ENCODE measurements at regions not wholly inside any gene's neighbourhood (a gene's known extent, or its start where the extent isn't known, plus 50 kb on each side); places are given as distances from the start of the nearest gene placed in this dataset.
"Not testable (repeated sequence)": the region's sequence is repeated elsewhere in the genome, so short reads cannot be mapped to it uniquely, and the experiment has no call there.

DNA sequence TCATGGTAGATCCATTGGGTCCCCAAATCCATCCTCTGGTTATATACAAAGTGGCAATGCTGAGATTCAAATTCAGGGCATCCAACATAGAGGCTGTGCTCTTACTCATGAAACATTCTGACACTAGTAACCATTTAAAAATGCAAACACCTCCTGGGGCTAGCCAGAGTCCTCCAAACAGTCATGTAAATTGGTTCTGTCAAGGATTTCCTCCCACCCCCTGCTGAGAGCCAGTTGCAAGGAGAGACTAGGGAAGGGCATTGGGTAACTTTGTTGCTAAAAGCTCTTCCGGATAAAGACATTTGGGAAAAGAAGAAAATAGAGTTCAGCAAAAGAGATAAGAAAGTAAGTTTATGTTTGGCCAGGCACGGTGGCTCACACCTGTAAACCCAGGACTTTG, 58.3 kb downstream of the ART5 start:
- DNase-seq, result not testable (repeated sequence)

GRCh38 chr11:3581389-3581725, 60.4 kb downstream of the ART5 start:
- not testable (repeated sequence) for DNase-seq

DNA sequence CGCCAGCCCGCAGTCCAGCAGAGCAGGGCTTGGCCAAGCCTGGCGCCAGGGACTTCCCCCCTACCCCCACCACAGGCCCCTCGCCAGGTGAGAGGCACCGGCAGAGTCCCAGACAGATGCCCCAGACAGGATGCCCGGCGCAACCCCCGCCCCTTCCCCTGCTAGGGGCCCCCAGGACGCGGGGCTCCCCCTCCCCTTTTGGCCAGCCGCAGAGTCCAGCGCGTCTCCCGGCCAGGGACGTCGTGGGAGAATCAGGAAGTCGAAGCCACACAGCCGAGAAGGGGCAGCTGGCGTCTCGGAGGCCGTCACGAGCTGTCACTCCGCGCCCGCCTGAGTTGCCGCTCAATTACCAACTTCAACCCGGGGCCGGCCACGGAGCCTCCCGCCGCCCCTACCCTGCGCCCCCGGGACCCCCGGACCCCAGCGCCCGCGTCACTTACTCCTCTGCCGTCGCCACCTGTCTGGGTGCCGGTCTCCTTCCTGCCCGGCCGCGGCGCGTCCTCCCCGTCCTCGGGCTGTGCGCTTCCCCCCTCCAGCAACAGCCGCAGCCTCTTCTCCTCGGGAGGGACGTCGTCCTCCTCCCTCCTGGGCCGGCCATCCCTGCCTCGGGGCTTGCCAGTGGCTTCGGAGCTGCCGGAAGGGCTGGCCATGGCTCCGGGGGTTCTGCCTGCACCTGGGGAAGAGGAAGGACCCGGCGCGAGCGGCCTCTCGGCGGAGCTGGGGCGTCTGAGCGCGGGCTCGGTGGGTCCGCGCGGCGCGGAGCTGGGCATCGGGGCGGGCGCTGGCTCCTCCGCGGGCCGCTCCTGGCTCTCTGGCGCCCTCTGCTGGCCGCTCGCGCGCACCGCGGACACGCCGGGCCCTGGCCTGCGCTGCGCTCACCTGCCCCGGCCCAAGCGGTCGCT, 61.1 kb downstream of the ART5 start:
- not testable (repeated sequence) for DNase-seq

DNA sequence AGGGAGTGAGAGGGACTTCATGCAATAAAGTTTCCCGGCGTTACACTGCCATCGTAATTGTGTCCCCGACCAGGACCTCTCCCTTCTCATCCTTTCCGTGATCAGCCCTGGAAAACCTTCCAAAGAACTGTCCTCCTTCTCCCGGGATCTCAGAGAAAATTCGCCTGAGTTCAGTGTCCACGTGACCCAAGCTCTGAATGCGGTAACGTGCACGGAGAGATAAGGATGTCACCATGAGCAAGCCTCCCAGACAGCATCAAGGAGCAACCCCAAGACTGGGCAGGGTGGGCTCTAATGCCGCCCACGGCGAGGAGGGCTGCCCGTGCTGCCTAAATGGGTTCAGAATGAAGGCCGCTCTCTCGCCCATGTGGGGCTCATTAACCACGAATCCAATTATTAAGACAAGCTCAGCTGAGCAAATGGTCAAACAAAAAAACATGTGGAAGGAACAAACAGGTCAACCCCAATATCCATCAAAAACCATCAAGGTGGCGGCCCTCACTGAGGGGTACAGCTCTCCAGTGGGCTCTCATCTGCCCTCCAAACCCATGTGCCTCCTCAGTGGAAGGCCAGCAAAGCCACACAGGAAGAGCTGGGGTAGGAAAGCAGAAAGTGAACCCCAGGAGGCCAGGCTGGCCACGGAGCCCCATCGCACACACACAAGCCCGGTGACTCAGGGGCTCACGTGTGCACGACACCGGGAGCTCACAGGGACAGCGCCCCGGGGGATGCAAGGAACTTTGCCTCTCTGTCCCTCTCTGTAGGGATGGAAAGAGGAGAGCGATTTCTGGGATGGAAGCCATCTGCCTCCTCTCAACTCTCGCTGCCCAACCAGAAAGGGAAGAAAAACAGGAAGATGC, 62.0 kb downstream of the ART5 start:
- DNase-seq, result not testable (repeated sequence)

- not testable (repeated sequence) for DNase-seq
Observed at GRCh38 chr11:3576066-3576604, 65.7 kb downstream of the ART5 start.

DNA sequence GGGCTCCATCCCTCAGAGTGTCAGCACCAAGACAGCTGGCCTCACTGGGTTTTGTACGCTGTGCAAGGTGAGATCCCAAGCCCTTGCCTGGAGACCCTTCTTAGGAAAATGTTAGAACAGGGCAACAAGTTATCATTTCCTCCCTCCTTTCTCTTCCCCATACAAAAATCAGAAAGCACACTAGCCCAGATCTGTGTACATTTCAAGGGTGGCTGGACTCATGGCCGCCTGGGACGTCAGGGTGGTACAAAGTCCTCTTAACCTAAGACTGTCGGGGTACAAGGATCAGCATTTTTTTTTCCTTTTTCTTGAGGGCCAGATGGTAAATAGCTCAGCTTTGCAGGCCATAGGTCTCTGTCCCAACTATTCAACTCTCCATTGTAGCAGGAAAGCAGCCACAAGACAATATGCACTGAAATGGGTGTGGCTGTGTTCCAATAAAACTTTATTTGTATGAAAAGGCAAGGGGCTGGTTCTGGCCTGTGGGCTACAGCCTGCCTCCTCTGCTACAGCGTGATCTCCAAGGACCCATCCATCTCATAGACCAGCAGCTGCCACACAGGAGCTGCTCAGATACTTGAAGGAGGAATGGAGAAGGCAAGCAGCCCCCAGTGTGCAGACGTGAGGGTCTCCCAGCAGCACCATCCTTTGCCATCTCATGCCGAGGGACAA, 68.7 kb downstream of the ART5 start:
- DNase-seq, result not testable (repeated sequence)

DNA sequence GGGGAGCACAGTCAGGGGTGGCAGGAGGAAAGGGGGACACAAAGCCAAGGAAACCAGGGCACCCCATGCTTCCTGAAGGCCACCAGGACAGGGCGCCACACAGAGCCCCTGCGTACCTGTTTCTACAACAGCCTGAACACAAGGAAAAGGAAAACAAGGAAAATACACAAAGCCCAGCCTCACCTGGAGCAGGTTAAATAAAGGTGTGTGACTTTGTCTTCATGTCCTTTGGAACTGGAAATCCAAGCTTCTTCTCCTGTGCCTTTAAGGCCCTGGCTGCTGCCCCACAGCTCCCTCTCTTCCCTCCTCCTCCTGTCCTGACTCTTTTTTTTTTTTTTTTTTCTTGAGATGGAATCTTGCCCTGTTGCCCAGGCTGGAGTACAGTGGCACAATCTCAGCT, 70.0 kb downstream of the ART5 start:
- not testable (repeated sequence) for DNase-seq

DNA sequence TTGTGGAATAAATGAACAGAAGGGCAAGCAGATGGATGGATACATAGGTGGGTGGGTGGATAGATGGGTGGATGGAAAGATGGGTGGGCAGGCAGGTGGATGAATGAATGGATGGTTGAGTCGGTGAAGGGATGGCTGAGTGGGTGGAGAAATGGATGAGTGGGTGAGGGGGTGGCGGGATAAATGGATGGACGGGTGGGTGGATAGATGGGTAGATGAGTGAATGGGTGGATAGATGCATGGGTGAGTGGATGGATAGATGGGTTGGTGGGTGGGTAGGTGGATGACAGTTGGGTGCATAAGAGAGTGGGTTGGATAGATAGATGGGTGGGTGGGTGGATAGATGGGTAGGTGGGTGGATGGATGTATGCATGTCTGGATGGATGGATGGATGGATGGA, 76.0 kb downstream of the ART5 start:
- DNase-seq, result not testable (repeated sequence)

GRCh38 chr11:3564383-3564782, 77.4 kb downstream of the ART5 start:
- not testable (repeated sequence) for DNase-seq

- DNase-seq, result not testable (repeated sequence)
Observed at GRCh38 chr11:3554621-3555020, 87.2 kb downstream of the ART5 start.

GRCh38 chr11:3544990-3545389, 96.8 kb downstream of the ART5 start:
- DNase-seq, result not testable (repeated sequence)

DNA sequence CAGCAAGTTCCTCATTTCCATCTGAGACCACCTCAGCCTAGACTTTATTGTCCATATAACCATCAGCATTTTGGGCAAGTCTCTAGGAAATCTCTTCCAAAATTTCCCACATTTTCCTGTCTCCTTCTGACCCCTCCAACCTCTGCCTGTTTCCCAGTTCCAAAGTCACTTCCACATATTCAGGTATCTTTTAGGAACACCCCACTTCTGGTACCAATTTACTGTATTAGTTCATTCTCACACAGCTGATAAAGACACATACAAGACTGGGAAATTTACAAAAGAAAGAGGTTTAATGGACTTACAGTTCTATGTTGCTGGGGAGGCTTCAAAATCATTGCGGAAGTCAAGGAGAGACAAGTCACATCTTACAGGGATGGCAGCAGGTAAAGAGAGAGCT, 103.6 kb downstream of the ART5 start:
- not testable (repeated sequence) for DNase-seq

- DNase-seq, result not testable (repeated sequence)
Observed at GRCh38 chr11:3537254-3537653, 104.5 kb downstream of the ART5 start.

DNA sequence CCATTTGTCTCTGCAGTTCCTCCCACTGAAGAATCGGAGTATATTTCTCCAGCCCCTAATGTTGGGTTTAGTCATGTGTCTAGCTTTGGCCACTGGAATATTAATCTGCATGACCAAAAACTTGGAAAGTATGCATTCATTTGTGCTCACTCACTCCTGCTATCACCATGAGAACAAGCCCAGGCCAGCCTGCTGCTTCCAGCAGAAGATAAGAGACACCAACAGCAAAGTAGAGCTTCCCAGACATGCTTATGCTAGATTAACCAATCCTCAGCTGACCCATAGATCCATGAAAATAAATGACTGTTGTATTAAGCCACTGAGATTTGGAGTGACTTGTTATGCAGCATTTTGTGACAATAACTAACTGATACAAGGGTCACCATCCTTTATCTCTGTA, 108.8 kb downstream of the ART5 start:
- not testable (repeated sequence) for DNase-seq

- not testable (repeated sequence) for DNase-seq
Observed at GRCh38 chr11:3531280-3531679, 110.5 kb downstream of the ART5 start.

DNA sequence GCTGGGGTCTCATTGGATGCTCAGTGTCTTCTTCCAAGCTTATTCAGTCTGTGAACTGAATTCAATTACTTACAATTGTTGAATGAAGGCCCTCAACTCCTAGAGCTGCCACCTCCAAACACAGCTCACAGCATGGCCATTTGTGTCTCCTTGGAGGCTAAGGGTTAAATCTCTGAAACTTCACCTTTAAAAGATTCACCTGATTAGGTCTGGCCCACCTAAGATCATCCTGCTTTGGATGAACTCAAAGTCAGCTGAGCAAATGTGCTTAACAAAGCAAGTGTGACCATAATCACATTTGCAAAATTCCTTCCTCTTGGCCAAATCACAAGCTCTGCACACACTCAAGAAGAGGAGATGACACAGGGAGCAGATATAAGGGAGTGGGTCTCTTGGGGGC, 118.2 kb downstream of the ART5 start:
- not testable (repeated sequence) for DNase-seq

DNA sequence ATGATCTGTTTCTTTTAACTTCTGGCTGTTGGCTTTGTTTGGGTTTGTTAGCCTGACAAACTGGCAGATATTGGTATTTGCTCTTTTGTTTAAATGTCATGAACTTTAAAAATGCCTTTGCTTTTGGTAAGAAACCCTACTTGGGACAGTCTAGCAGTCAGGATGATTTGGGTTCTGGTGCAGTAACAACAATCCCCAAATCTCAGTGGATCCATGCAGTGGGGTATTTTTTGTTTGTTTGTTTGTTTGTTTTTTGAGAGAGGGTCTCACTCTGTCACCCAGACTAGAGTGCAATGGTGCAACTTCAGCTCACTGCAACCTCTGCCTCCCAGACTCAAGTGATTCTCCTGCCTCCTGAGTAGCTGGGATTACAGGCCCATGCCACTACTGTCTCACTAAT, 120.9 kb downstream of the ART5 start:
- not testable (repeated sequence) for DNase-seq

DNA sequence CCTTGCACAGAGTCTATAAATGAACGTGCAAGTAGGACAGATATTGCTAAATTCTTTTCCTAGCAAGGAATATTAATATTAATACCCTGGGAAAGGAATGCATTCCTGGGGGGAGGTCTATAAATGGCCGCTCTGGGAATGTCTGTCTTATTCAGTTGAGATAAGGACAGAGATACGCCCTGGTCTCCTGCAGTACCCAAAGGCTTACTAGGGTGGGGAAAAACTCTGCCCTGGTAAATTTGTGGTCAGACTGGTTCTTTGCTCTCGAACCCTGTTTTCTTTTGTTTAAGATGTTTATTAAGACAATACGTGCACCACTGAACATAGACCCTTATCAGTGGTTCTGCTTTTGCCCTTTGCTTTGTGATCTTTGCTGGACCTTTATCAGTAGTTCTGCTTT, 122.0 kb downstream of the ART5 start:
- not testable (repeated sequence) for DNase-seq

- DNase-seq, result not testable (repeated sequence)
Observed at GRCh38 chr11:3516934-3517567, 124.7 kb downstream of the ART5 start.

DNA sequence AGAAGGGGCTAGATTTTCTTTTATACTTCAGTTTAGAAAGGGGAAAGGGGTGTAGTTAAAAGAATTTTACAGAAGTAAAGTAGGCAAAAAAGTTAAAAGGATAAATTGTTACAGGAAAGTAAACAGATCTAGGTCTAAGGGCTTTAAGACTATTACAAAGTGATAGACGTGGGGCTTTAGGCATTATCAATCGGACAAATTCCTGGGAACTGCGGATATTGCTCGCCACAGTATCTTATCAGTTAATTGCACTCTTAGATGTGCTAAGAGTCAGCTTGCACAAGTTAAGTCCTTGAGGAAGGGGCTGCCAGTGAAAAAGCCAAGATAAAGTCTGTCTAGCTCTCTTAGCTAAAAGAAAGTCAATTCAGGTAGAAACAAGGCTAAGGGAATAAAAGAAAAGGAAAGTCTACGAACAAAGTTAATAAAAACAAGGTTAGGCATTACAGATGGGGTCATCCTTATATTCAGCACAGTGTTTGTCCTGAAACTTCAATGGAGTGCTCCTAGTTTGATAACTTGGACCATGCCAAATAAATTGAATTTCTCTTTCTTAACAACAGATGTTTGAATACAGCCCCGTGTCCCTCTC, 125.4 kb downstream of the ART5 start:
- DNase-seq, result not testable (repeated sequence)

DNA sequence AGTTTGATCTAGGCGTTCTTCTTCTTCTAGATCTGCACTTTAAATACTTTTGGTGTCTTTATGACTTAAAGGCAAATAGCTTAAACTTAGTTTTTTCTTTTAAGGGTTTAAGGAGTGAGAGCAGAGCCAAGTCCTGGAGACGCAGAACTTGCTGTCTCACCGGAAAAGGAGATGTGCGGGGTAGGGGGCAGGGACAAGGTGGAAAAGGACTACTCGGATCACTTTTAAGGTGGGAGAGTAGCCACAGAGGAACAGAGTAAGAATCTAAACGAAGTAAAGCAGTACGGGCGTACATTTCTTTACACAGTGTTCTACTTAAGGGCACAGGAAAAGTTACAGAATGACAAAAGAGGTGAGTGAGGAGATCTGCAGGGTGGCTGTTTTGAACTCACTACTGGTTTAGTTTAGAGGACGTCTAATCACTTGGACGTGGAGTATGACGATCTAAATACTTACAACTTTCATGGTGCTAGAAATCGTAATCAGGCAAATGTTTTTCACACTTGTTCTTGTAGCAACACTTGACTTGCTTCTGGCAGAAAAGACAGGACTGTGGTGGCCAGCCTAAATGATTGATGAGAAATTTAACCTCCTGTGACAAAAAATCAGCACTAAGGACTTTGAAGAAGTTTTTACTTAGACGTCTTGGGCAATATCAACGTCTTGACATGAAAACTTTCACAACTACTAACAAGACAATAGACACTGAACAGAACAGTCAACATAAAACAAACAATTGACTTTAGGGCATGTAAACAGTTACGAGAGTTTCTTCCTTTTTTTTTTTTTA, 127.0 kb downstream of the ART5 start:
- DNase-seq, result not testable (repeated sequence)

Data from DMS79 treated with DMSO at 0.1 percent for 48 hours (cell line).